ENCODE measurements at regions not wholly inside any gene's neighbourhood (a gene's known extent, or its start where the extent isn't known, plus 50 kb on each side); places are given as distances from the start of the nearest gene placed in this dataset.

DNA sequence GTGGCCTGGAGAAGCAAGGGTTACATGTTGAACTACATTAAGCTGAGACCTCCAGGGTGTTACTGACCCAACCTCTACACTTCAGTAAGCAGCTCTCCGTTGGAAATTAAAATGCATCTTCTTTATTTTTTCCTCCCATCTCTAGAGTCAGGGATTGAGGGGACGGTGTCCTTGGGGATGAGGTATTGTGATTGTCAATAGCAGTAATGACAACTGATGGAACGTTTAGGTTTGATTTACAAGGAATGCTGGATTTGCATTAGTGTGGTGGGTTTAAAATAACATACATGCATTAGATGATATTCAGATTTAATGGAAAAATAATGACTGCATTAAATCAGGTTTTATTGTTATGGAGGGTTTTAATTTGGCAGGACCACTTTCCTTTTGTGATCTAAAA is 82.9 kb upstream of the NTRK2 start:
- ATAC-seq (ENCODE audit: low read depth) (no peak), DNase-seq (no peak)

More for the DNA sequence above, 82.9 kb upstream of the NTRK2 start:
- no peak overlapping the region for H2BK15ac ChIP-seq (ENCODE audit: low read depth, low read length)
- in situ Hi-C loops (cut with MboI; ENCODE audit: low sequenced_read_pairs) (no loop called here), intact Hi-C loops (cut with micrococcal nuclease) (no loop called here), dilution Hi-C loops (cut with HindIII; ENCODE audit: low sequenced_read_pairs, unreplicated experiment) (no loop called here)
- H4K91ac ChIP-seq (ENCODE audit: insufficient read depth, low read depth, low read length) = no peak overlapping the region
- no peak overlapping the region for H3K56ac ChIP-seq (ENCODE audit: extremely low read depth, insufficient read depth, low read length)
- H2BK120ac ChIP-seq (ENCODE audit: low read depth, low read length) = no peak overlapping the region
- H3K9me1 ChIP-seq (ENCODE audit: insufficient read depth, low read length) = no peaks in the 10 kb centered on the region
- ChIA-PET CTCF (no interaction called here), POLR2A (ENCODE audit: unreplicated experiment) (no interaction called here)
- H3K4me2 ChIP-seq (ENCODE audit: low read depth, low read length) = no peak overlapping the region
- no peak overlapping the region for H2BK20ac ChIP-seq (ENCODE audit: low read depth, low read length)
- BruUV-seq (replicated peaks) = no TSS peak
- no peak overlapping the region for H3K9ac ChIP-seq (ENCODE audit: low read depth, low read length)
- WGBS, 2 experiments (ENCODE audit: extremely low coverage in 2 of 2, insufficient read length in 1 of 2) = no CpG with 5 or more reads among the region's 3 CpGs
- H2BK5ac ChIP-seq (ENCODE audit: low read depth, low read length, poor library complexity, severe bottlenecking) = no peak overlapping the region
- H4K8ac ChIP-seq (ENCODE audit: low read depth in 2 of 2, low read length in 2 of 2) = no peak overlapping the region
- H2AK5ac ChIP-seq (ENCODE audit: low read depth, low read length) = no peak overlapping the region
- H3K18ac ChIP-seq (ENCODE audit: low read depth, low read length) = no peak overlapping the region
- no peak for TF ChIP-seq MAFK (IDR thresholded peaks at IDR 0.05; ENCODE audit: low read depth, low read length)
- no peak for TF ChIP-seq RAD21 (IDR thresholded peaks at IDR 0.05; ENCODE audit: low read length)
- TF ChIP-seq FOS (IDR thresholded peaks at IDR 0.05; ENCODE audit: low read depth, low read length) = no peak
- TF ChIP-seq, protein P1, sequence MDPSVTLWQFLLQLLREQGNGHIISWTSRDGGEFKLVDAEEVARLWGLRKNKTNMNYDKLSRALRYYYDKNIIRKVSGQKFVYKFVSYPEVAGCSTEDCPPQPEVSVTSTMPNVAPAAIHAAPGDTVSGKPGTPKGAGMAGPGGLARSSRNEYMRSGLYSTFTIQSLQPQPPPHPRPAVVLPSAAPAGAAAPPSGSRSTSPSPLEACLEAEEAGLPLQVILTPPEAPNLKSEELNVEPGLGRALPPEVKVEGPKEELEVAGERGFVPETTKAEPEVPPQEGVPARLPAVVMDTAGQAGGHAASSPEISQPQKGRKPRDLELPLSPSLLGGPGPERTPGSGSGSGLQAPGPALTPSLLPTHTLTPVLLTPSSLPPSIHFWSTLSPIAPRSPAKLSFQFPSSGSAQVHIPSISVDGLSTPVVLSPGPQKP (IDR thresholded peaks at IDR 0.05; ENCODE audit: borderline replicate concordance, low read depth, low read length) = no peak
- no peak for TF ChIP-seq SMC3 (IDR thresholded peaks at IDR 0.05; ENCODE audit: low read depth, low read length)
- no peak for TF ChIP-seq RFX5 (IDR thresholded peaks at IDR 0.05; ENCODE audit: low read depth, low read length)
- TF ChIP-seq POLR2A (IDR thresholded peaks at IDR 0.05; ENCODE audit: low read depth, low read length) = no peak
- TF ChIP-seq NFE2L2 (IDR thresholded peaks at IDR 0.05; ENCODE audit: low read depth, low read length) = no peak
- TF ChIP-seq RCOR1 (IDR thresholded peaks at IDR 0.05; ENCODE audit: insufficient replicate concordance, low read length) = no peak
- TF ChIP-seq CEBPB (IDR thresholded peaks at IDR 0.05; ENCODE audit: low read depth, low read length) = no peak
- no peak for TF ChIP-seq BHLHE40 (IDR thresholded peaks at IDR 0.05; ENCODE audit: low read depth, low read length)
- TF ChIP-seq, protein P2, sequence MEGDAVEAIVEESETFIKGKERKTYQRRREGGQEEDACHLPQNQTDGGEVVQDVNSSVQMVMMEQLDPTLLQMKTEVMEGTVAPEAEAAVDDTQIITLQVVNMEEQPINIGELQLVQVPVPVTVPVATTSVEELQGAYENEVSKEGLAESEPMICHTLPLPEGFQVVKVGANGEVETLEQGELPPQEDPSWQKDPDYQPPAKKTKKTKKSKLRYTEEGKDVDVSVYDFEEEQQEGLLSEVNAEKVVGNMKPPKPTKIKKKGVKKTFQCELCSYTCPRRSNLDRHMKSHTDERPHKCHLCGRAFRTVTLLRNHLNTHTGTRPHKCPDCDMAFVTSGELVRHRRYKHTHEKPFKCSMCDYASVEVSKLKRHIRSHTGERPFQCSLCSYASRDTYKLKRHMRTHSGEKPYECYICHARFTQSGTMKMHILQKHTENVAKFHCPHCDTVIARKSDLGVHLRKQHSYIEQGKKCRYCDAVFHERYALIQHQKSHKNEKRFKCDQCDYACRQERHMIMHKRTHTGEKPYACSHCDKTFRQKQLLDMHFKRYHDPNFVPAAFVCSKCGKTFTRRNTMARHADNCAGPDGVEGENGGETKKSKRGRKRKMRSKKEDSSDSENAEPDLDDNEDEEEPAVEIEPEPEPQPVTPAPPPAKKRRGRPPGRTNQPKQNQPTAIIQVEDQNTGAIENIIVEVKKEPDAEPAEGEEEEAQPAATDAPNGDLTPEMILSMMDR (conservative IDR thresholded peaks at IDR 0.05; ENCODE audit: low read depth, low read length) = no peak
- no peak for TF ChIP-seq USF2 (IDR thresholded peaks at IDR 0.05; ENCODE audit: low read depth, low read length)
- TF ChIP-seq MXI1 (IDR thresholded peaks at IDR 0.05; ENCODE audit: borderline replicate concordance, low read depth, low read length) = no peak
- H3K36me3 ChIP-seq (ENCODE audit: control insufficient read depth, insufficient read depth, low read length) = no peaks in the 10 kb centered on the region
- no peak overlapping the region for H3K14ac ChIP-seq (replicated peaks; ENCODE audit: low read depth, low read length)
- no peaks in the 10 kb centered on the region for H3K4me1 ChIP-seq (ENCODE audit: control insufficient read depth, insufficient read depth, low read length)
- no peak overlapping the region for H3K4ac ChIP-seq (ENCODE audit: low read depth, low read length)
- no peak overlapping the region for H2AK9ac ChIP-seq (replicated peaks; ENCODE audit: low read depth, low read length, poor library complexity)
- no peaks in the 10 kb centered on the region for H3K79me1 ChIP-seq (ENCODE audit: low read depth in 1 of 2, low read length in 2 of 2)
- no peaks in the 10 kb centered on the region for H3K27me3 ChIP-seq (ENCODE audit: control insufficient read depth, insufficient read depth, low read length)
- H3K4me3 ChIP-seq (ENCODE audit: insufficient read depth, low read depth, low read length) = no peak overlapping the region
- H3K27ac ChIP-seq (ENCODE audit: insufficient read depth, low read length) = no peak overlapping the region
- H4K5ac ChIP-seq (ENCODE audit: low read depth, low read length) = no peak overlapping the region
- H3K9me3 ChIP-seq (ENCODE audit: control insufficient read depth, insufficient read depth, low read length) = peaks cover 17% of the 10 kb centered on the region
- H4K20me1 ChIP-seq (ENCODE audit: insufficient read depth, low read length) = no peaks in the 10 kb centered on the region
- no peak overlapping the region for H2AFZ ChIP-seq (replicated peaks; ENCODE audit: low read length, poor library complexity)
- no peak overlapping the region for H3K23ac ChIP-seq (ENCODE audit: low read depth, low read length)

Data from IMR-90 (cell line).